ENCODE measurements at regions not wholly inside any gene's neighbourhood (a gene's known extent, or its start where the extent isn't known, plus 50 kb on each side); places are given as distances from the start of the nearest gene placed in this dataset.

- H3K27me3 ChIP-seq = no peaks in the 10 kb centered on the region
- H3K9me3 ChIP-seq = no peaks in the 10 kb centered on the region
- TF ChIP-seq CTCF (IDR thresholded peaks at IDR 0.05) = no peak
- H3K36me3 ChIP-seq = no peaks in the 10 kb centered on the region
- no peaks in the 10 kb centered on the region for H3K4me1 ChIP-seq
- H3K4me3 ChIP-seq = no peak overlapping the region
- no peak for DNase-seq (ENCODE audit: low spot score)
- H3K27ac ChIP-seq = no peak overlapping the region
Observed at GRCh38 chr5:145637396-145637795, 197.7 kb downstream of the PRELID2 start.

GRCh38 chr5:145636371-145636770 is 198.8 kb downstream of the PRELID2 start:
- Histone ChIP-seq H3K27ac (no peak overlapping the region), H3K27me3 (no peaks in the 10 kb centered on the region), H3K4me1 (no peaks in the 10 kb centered on the region), H3K4me3 (no peak overlapping the region), H3K9me3 (no peaks in the 10 kb centered on the region), H3K36me3 (no peaks in the 10 kb centered on the region)
- DNase-seq (ENCODE audit: low spot score) = no peak
- no peak for TF ChIP-seq CTCF (IDR thresholded peaks at IDR 0.05)

- no peaks in the 10 kb centered on the region for H3K4me1 ChIP-seq
- DNase-seq (ENCODE audit: low spot score) = no peak
Observed at GRCh38 chr5:145633474-145633873, 201.7 kb downstream of the PRELID2 start.

GRCh38 chr5:145632701-145633100 is 202.4 kb downstream of the PRELID2 start:
- no peak for DNase-seq (ENCODE audit: low spot score)

More at GRCh38 chr5:145633474-145633873, 201.7 kb downstream of the PRELID2 start:
- no peak for TF ChIP-seq CTCF (IDR thresholded peaks at IDR 0.05)
- H3K36me3 ChIP-seq = no peaks in the 10 kb centered on the region
- no peaks in the 10 kb centered on the region for H3K9me3 ChIP-seq
- no peak overlapping the region for H3K4me3 ChIP-seq
- no peaks in the 10 kb centered on the region for H3K27me3 ChIP-seq
- no peak overlapping the region for H3K27ac ChIP-seq

GRCh38 chr5:145629047-145629446 is 206.1 kb downstream of the PRELID2 start:
- H3K27me3 ChIP-seq = no peaks in the 10 kb centered on the region
- no peak overlapping the region for H3K27ac ChIP-seq
- no peak for DNase-seq (ENCODE audit: low spot score)
- no peaks in the 10 kb centered on the region for H3K4me1 ChIP-seq
- TF ChIP-seq CTCF (IDR thresholded peaks at IDR 0.05) = no peak
- peaks cover 0 to under 1% of the 10 kb centered on the region in 2 donors for H3K9me3 ChIP-seq
- no peak overlapping the region for H3K4me3 ChIP-seq
- H3K36me3 ChIP-seq = no peaks in the 10 kb centered on the region

More at GRCh38 chr5:145632701-145633100, 202.4 kb downstream of the PRELID2 start:
- Histone ChIP-seq H3K36me3 (no peaks in the 10 kb centered on the region), H3K27ac (no peak overlapping the region), H3K4me3 (no peak overlapping the region), H3K9me3 (no peaks in the 10 kb centered on the region), H3K4me1 (no peaks in the 10 kb centered on the region), H3K27me3 (no peaks in the 10 kb centered on the region)
- no peak for TF ChIP-seq CTCF (IDR thresholded peaks at IDR 0.05)

- Histone ChIP-seq H3K4me3 (no peak overlapping the region), H3K36me3 (no peaks in the 10 kb centered on the region), H3K4me1 (no peaks in the 10 kb centered on the region), H3K27ac (no peak overlapping the region), H3K9me3 (peaks cover 0 to 5% of the 10 kb centered on the region in 2 donors), H3K27me3 (no peaks in the 10 kb centered on the region)
- no peak for DNase-seq (ENCODE audit: low spot score)
- TF ChIP-seq CTCF (IDR thresholded peaks at IDR 0.05) = no peak
Observed at GRCh38 chr5:145628525-145628924, 206.6 kb downstream of the PRELID2 start.

Data from right atrium auricular region (tissue), 2 donors.